Smooth muscle cell (in vitro differentiated cells): ENCODE measurements at regions not wholly inside any gene's neighbourhood (a gene's known extent, or its start where the extent isn't known, plus 50 kb on each side); places are given as distances from the start of the nearest gene placed in this dataset.

ENCODE experiments used
- DNase-seq: peaks from one replicate; lab custom pipeline; 2025; ENCODE audit not compliant: unreplicated experiment; lab: John Stamatoyannopoulos, UW
- H2AFZ ChIP-seq: fragments of 200-600 bp; sonication (generic); 2 replicates; pipeline ENCODE4 v1.6.0; 2016; ENCODE audit warnings: antibody characterized with exemption, low read depth, mild to moderate bottlenecking
- H3F3A ChIP-seq: fragments of 200-600 bp; sonication (generic); 2 replicates; pipeline ENCODE4 v1.6.0; 2017; ENCODE audit warnings: antibody characterized with exemption, low read depth
- H3K27ac ChIP-seq: fragments of 200-600 bp; sonication (generic); 2 replicates; pipeline ENCODE4 v1.5.1; 2016; ENCODE audit warnings: low read depth, mild to moderate bottlenecking
- H3K27me3 ChIP-seq: fragments of 200-600 bp; sonication (generic); 2 replicates; pipeline ENCODE4 v1.6.1; 2016; ENCODE audit warnings: low read depth, mild to moderate bottlenecking
- H3K36me3 ChIP-seq: fragments of 200-600 bp; sonication (generic); 2 replicates; pipeline ENCODE4 v1.5.1; 2016; ENCODE audit warnings: low read depth
- H3K4me1 ChIP-seq: fragments of 200-600 bp; sonication (generic); 2 replicates; pipeline ENCODE4 v1.5.1; 2016; ENCODE audit warnings: low read depth
- H3K4me2 ChIP-seq: fragments of 200-600 bp; sonication (generic); 2 replicates; pipeline ENCODE4 v1.6.0; 2016; ENCODE audit warnings: mild to moderate bottlenecking
- H3K4me3 ChIP-seq: fragments of 200-600 bp; sonication (generic); 2 replicates; pipeline ENCODE4 v1.5.1; 2016; ENCODE audit warnings: mild to moderate bottlenecking
- H3K79me2 ChIP-seq: fragments of 200-600 bp; sonication (generic); 2 replicates; pipeline ENCODE4 v1.6.0; 2016; ENCODE audit warnings: low read depth, mild to moderate bottlenecking
- H3K9ac ChIP-seq: fragments of 200-600 bp; sonication (generic); 2 replicates; pipeline ENCODE4 v1.6.0; 2016; ENCODE audit warnings: low read depth
- H3K9me3 ChIP-seq: fragments of 200-600 bp; sonication (generic); replicated peaks from 2 replicates; pipeline ENCODE4 v1.5.1; 2016; ENCODE audit warnings: low read depth
- H4K20me1 ChIP-seq: fragments of 200-600 bp; sonication (generic); 2 replicates; pipeline ENCODE4 v1.6.0; 2016; ENCODE audit warnings: low read depth
- CTCF ChIP-seq: fragments of 200-600 bp; sonication (generic); IDR thresholded peaks from 2 replicates; pipeline ENCODE4 v1.5.1; 2017; ENCODE audit warnings: borderline replicate concordance, mild to moderate bottlenecking, antibody characterized with exemption; ENCODE audit not compliant: insufficient read depth, poor library complexity, severe bottlenecking
- WGBS: methylation state at CpG from one replicate; pipeline ENCODE4 v1.1.7; 2016; ENCODE audit warnings: low lambda C conversion rate; 5-methylcytosine and 5-hydroxymethylcytosine counted together

- 97% methylated on average over 8 of the region's 8 CpGs for whole genome bisulfite sequencing
- no peak for TF ChIP-seq CTCF
- no peak overlapping the region for H3K4me3 ChIP-seq
These were observed 97.7 kb upstream of the CTDP1 start for GRCh38 chr18:79581911-79582310.

GRCh38 chr18:79582978-79583377 lies 96.6 kb upstream of the CTDP1 start:
- Histone ChIP-seq H4K20me1 (no peaks in the 10 kb centered on the region), H2AFZ (no peak overlapping the region), H3K4me3 (no peak overlapping the region), H3K4me1 (peaks cover 5% of the 10 kb centered on the region), H3K79me2 (no peaks in the 10 kb centered on the region), H3K27ac (no peak overlapping the region), H3K27me3 (no peaks in the 10 kb centered on the region), H3K4me2 (no peak overlapping the region), H3K36me3 (no peaks in the 10 kb centered on the region), H3K9me3 (no peaks in the 10 kb centered on the region), H3K9ac (no peak overlapping the region), H3F3A (no peaks in the 10 kb centered on the region)
- DNase-seq = no peak
- 93% methylated on average over 8 of the region's 8 CpGs for WGBS
- no peak for TF ChIP-seq CTCF

More at GRCh38 chr18:79581911-79582310, 97.7 kb upstream of the CTDP1 start:
- Histone ChIP-seq H3K9me3 (no peaks in the 10 kb centered on the region), H2AFZ (no peak overlapping the region), H3K27me3 (no peaks in the 10 kb centered on the region), H3K4me1 (peaks cover 5% of the 10 kb centered on the region), H3F3A (no peaks in the 10 kb centered on the region), H3K79me2 (no peaks in the 10 kb centered on the region), H3K36me3 (no peaks in the 10 kb centered on the region), H3K4me2 (no peak overlapping the region), H3K9ac (no peak overlapping the region), H3K27ac (no peak overlapping the region), H4K20me1 (no peaks in the 10 kb centered on the region)
- no peak for DNase-seq

- Histone ChIP-seq H3K9ac (no peak overlapping the region), H2AFZ (no peak overlapping the region), H3K4me2 (no peak overlapping the region), H3F3A (no peaks in the 10 kb centered on the region), H3K4me3 (no peak overlapping the region), H3K36me3 (no peaks in the 10 kb centered on the region), H3K27me3 (no peaks in the 10 kb centered on the region), H4K20me1 (no peaks in the 10 kb centered on the region), H3K4me1 (peaks cover 9% of the 10 kb centered on the region), H3K9me3 (no peaks in the 10 kb centered on the region), H3K79me2 (no peaks in the 10 kb centered on the region), H3K27ac (no peak overlapping the region)
- 88% methylated on average over 13 of the region's 13 CpGs for WGBS
- TF ChIP-seq CTCF = no peak
- no peak for DNase-seq
These were observed 96.2 kb upstream of the CTDP1 start for GRCh38 chr18:79583426-79583825.

- WGBS = 76% methylated on average over 8 of the region's 15 CpGs
- no peaks in the 10 kb centered on the region for H3K36me3 ChIP-seq
- DNase-seq = no peak
These were observed 95.6 kb upstream of the CTDP1 start for GRCh38 chr18:79583984-79584401.

More at GRCh38 chr18:79583984-79584401, 95.6 kb upstream of the CTDP1 start:
- no peaks in the 10 kb centered on the region for H3F3A ChIP-seq
- no peak overlapping the region for H2AFZ ChIP-seq
- no peaks in the 10 kb centered on the region for H3K79me2 ChIP-seq
- no peaks in the 10 kb centered on the region for H3K9me3 ChIP-seq
- TF ChIP-seq CTCF = no peak
- peaks cover 9% of the 10 kb centered on the region for H3K4me1 ChIP-seq
- no peak overlapping the region for H3K9ac ChIP-seq
- no peaks in the 10 kb centered on the region for H3K27me3 ChIP-seq
- no peak overlapping the region for H3K4me2 ChIP-seq
- H3K27ac ChIP-seq = no peak overlapping the region
- H3K4me3 ChIP-seq = no peak overlapping the region
- no peaks in the 10 kb centered on the region for H4K20me1 ChIP-seq
